GM20000 (cell line): ENCODE measurements at regions not wholly inside any gene's neighbourhood (a gene's known extent, or its start where the extent isn't known, plus 50 kb on each side); places are given as distances from the start of the nearest gene placed in this dataset.

Source experiments
- DNase-seq: peaks from one replicate; pipeline ENCODE4 v3.0.0; 2012; ENCODE audit warnings: low spot score
- TF ChIP-seq, protein P1 (sequence below): IDR thresholded peaks from 2 replicates; pipeline ENCODE4 v1.5.1; 2012; ENCODE audit warnings: mild to moderate bottlenecking, control low read depth; ENCODE audit errors: extremely low read depth, missing control alignments

DNA sequence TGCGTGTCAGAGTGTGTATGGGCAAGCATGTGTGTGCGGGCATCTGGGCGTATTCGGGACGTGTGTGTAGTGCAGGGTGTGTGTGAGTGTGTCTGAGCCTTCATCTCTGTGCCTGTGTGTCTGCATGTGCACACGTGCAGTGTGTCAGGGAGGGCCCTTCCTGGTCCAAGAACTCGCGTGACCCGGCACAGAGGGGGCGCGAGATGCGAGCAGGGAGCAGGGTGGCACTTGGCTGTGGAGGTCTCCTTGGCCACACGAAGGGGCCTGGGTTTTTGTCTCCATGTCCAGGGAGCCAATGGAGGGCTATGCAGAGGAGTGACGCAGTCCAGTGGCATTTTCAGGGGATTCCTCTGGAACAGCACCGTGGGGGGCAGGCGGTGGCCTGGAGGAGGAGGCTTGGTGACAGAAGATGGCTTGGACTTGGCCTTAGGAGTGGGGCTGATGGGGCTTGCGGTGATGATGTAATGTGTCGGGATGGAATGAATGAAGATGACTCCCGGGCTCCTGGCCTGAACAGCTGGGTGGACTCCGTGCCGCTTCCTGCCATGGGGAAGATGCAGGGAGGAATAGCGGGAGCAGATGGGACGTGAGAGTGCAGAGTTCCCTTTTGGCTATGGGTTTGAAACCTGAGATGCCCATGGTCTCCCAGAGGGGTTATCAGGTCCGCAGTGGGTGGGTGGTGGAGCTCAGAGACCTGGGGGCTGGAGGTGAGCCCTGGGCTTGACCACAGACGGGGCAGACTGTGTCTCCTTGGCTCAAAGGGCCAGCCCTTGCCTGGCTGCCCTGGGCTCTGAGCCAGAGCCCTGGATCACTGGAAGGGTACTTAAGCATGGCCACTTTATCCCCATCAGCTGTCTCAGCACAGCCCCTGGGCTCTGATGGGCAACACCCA is 208.3 kb downstream of the PHETA1 start:
- no peak for DNase-seq
- TF ChIP-seq, protein P1, sequence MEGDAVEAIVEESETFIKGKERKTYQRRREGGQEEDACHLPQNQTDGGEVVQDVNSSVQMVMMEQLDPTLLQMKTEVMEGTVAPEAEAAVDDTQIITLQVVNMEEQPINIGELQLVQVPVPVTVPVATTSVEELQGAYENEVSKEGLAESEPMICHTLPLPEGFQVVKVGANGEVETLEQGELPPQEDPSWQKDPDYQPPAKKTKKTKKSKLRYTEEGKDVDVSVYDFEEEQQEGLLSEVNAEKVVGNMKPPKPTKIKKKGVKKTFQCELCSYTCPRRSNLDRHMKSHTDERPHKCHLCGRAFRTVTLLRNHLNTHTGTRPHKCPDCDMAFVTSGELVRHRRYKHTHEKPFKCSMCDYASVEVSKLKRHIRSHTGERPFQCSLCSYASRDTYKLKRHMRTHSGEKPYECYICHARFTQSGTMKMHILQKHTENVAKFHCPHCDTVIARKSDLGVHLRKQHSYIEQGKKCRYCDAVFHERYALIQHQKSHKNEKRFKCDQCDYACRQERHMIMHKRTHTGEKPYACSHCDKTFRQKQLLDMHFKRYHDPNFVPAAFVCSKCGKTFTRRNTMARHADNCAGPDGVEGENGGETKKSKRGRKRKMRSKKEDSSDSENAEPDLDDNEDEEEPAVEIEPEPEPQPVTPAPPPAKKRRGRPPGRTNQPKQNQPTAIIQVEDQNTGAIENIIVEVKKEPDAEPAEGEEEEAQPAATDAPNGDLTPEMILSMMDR: no peak

- DNase-seq: no peak
- TF ChIP-seq, protein P1: no peak
Observed at GRCh38 chr12:111158992-111159391, 209.9 kb downstream of the PHETA1 start.

DNA sequence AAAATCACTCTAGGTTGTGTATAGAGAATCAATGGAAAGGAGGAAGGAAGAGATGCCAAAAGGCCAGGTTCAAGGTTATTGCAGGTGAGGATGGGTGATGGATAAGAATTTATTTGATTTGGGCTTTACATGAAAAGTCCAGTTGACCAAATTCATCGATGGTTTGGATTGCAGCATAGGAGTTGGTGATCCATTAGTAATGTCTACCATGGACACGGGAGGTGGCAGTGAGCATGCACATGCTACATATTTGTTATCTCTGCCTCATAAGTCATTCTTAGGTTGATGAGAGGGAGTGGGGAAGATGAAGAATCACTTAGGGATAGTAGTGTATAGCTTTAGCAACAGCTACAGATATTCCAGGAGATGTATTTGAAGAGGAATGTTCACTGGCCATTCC is 211.4 kb downstream of the PHETA1 start:
- no peak for DNase-seq
- TF ChIP-seq, protein P1: no peak

DNA sequence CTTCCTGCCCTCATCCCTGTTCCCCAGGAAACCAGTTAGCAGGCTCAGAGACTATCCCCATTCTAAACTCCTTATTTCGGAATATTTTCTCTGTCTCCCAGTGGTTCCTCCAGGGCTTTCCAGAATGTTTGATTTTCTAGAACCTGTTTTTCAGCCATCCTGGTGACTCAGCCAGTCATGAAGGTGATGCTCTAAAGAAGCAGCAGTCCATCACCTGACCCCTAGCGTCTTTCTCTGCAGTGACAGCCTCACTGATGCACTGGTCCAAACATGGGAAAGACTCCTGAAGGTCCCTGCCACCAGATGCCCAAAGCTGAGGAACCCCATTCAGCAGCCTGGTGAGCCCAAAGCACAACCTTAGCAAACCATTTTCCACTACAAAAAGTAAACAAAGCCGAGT is 212.6 kb downstream of the PHETA1 start:
- DNase-seq: no peak

DNA sequence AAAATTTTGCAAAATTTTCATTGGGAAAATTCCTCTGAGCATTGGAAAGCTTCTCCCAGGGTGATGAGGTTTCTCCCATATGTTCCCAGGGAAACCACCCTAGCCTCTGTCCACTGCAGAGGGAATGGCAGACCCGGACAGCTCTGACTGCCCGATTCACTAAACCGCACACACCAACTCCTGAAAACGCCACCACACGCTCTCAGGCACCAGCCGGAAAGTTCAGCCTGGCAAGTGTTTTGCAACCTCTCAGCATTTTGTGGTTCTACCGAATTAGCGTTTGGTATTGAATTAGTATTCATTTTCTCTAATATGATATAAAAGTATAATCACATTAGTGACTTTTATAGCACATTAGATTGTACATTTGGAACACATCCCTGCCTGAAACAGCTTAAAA is 213.4 kb downstream of the PHETA1 start:
- DNase-seq: no peak
- TF ChIP-seq, protein P1: no peak

More for the DNA sequence above, 212.6 kb downstream of the PHETA1 start:
- TF ChIP-seq, protein P1: no peak

- TF ChIP-seq, protein P1: no peak
- no peak for DNase-seq
Observed at GRCh38 chr12:111155020-111155419, 213.9 kb downstream of the PHETA1 start.

GRCh38 chr12:111154147-111154834 is 214.6 kb downstream of the PHETA1 start:
- DNase-seq: no peak
- TF ChIP-seq, protein P1: no peak
